Vagina (tissue), 2 donors: ENCODE measurements at regions not wholly inside any gene's neighbourhood (a gene's known extent, or its start where the extent isn't known, plus 50 kb on each side); places are given as distances from the start of the nearest gene placed in this dataset.

Experiments used
- DNase-seq, 2 donors: peaks; one replicate each; pipeline ENCODE4 v3.0.0-alpha.2; 2017; ENCODE audit errors: extremely low spot score in 2 of 2
- H3K27ac ChIP-seq: fragments of 200-600 bp; sonication (generic); one replicate; pipeline ENCODE4 v1.5.1; 2019
- H3K27me3 ChIP-seq: fragments of 200-600 bp; sonication (generic); one replicate; pipeline ENCODE4 v1.5.1; 2019
- H3K36me3 ChIP-seq, 2 donors: fragments of 200-600 bp; sonication (generic); one replicate each; pipeline ENCODE4 v1.5.1; 2017 to 2019
- H3K4me1 ChIP-seq: fragments of 200-600 bp; sonication (generic); one replicate; pipeline ENCODE4 v1.5.1; 2019
- H3K4me3 ChIP-seq, 2 donors: fragments of 200-600 bp; sonication (generic); 1 replicate in 1 of 2; 2 replicates in 1 of 2; pipeline ENCODE4 v1.5.1; 2016 to 2019
- H3K9me3 ChIP-seq: fragments of 200-600 bp; sonication (generic); one replicate; pipeline ENCODE4 v1.5.1; 2019
- POLR2A ChIP-seq, 2 donors: fragments of 450-650 bp; IDR thresholded peaks; one replicate each; pipeline ENCODE4 v1.6.1; 2017; ENCODE audit warnings: antibody characterized with exemption in 2 of 2, mild to moderate bottlenecking in 2 of 2, moderate library complexity in 2 of 2
- POLR2AphosphoS5 ChIP-seq, 2 donors: sonication (generic); formaldehyde crosslinking; IDR thresholded peaks; one replicate each; pipeline ENCODE4 v1.9.0; 2017; ENCODE audit warnings: antibody characterized with exemption in 2 of 2, mild to moderate bottlenecking in 2 of 2, low read depth in 1 of 2; ENCODE audit not compliant: insufficient read depth in 1 of 2
- intact Hi-C: fragments of 100-400 bp; cut with DNase I; formaldehyde crosslinking; loops from one replicate; pipeline ENCODE4 v1.15.1; 2023
- TF ChIP-seq, protein P1 (sequence below), 3 experiments: fragments of 450-650 bp in 2 of 3; fragments of 200-600 bp in 1 of 3; sonication (generic) in 1 of 3; IDR thresholded peaks; one replicate each; pipeline ENCODE4 v1.5.1; 2017 to 2019; ENCODE audit warnings: antibody characterized with exemption in 3 of 3, mild to moderate bottlenecking in 2 of 3, moderate library complexity in 2 of 3

DNA sequence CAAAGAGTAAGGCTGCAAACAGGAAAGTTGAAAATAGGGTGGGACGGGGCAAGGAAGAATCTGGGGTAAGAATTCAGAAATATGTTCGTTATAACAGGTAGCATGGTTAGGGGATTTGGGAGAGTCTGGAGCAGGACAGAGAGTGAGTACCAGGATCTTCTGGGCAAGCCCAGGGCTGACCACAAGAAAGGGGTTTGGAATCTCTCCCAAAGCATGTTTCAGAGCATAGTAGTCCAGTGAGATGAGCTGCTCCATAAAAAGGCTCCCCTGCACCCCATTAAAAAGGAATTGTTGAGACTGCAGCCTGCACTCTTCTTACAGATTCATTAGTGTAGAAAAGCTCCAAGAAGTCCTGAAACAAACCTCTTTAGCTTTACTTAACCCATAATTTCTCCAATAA lies 291.1 kb downstream of the MTX2 start:
- Histone ChIP-seq H3K4me1 (no peaks in the 10 kb centered on the region), H3K27ac (no peak overlapping the region), H3K9me3 (no peaks in the 10 kb centered on the region), H3K4me3 (no peak overlapping the region), H3K27me3 (no peaks in the 10 kb centered on the region), H3K36me3 (no peaks in the 10 kb centered on the region)
- TF ChIP-seq POLR2A (IDR thresholded peaks at IDR 0.05) (no peak), POLR2AphosphoS5 (IDR thresholded peaks at IDR 0.05; ENCODE audit: insufficient read depth in 1 of 2, low read depth in 1 of 2) (no peak)
- TF ChIP-seq, protein P1, sequence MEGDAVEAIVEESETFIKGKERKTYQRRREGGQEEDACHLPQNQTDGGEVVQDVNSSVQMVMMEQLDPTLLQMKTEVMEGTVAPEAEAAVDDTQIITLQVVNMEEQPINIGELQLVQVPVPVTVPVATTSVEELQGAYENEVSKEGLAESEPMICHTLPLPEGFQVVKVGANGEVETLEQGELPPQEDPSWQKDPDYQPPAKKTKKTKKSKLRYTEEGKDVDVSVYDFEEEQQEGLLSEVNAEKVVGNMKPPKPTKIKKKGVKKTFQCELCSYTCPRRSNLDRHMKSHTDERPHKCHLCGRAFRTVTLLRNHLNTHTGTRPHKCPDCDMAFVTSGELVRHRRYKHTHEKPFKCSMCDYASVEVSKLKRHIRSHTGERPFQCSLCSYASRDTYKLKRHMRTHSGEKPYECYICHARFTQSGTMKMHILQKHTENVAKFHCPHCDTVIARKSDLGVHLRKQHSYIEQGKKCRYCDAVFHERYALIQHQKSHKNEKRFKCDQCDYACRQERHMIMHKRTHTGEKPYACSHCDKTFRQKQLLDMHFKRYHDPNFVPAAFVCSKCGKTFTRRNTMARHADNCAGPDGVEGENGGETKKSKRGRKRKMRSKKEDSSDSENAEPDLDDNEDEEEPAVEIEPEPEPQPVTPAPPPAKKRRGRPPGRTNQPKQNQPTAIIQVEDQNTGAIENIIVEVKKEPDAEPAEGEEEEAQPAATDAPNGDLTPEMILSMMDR (IDR thresholded peaks at IDR 0.05) = no peak
- DNase-seq = no peak
- intact Hi-C loops = no loop called here

DNA sequence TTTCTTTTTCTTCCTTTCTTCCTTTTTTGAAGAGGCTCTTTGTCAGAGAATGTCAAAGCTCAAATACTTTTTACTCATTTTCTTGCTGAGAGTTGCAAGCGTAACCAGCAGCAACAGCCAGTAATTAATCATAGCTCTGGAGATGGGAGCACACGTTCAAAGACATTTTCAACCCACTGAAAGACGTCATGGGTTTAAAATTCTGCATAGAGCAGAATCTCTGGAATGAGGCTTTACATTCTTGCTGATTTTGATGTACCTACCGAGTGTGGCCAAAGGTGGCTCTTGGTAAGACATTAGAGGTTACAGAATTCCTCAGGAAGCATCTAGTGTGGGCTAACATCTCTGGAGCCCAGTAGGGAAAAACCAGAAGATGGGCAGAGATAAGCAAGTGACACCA lies 292.5 kb downstream of the MTX2 start:
- TF ChIP-seq POLR2AphosphoS5 (IDR thresholded peaks at IDR 0.05; ENCODE audit: insufficient read depth in 1 of 2, low read depth in 1 of 2) (no peak), POLR2A (IDR thresholded peaks at IDR 0.05) (no peak)
- TF ChIP-seq, protein P1 (IDR thresholded peaks at IDR 0.05) = no peak
- no peak overlapping the region for H3K27ac ChIP-seq
- no peaks in the 10 kb centered on the region for H3K9me3 ChIP-seq
- H3K36me3 ChIP-seq = no peaks in the 10 kb centered on the region
- H3K27me3 ChIP-seq = no peaks in the 10 kb centered on the region
- no peaks in the 10 kb centered on the region for H3K4me1 ChIP-seq
- intact Hi-C loops = no loop called here
- no peak for DNase-seq
- H3K4me3 ChIP-seq = no peak overlapping the region

DNA sequence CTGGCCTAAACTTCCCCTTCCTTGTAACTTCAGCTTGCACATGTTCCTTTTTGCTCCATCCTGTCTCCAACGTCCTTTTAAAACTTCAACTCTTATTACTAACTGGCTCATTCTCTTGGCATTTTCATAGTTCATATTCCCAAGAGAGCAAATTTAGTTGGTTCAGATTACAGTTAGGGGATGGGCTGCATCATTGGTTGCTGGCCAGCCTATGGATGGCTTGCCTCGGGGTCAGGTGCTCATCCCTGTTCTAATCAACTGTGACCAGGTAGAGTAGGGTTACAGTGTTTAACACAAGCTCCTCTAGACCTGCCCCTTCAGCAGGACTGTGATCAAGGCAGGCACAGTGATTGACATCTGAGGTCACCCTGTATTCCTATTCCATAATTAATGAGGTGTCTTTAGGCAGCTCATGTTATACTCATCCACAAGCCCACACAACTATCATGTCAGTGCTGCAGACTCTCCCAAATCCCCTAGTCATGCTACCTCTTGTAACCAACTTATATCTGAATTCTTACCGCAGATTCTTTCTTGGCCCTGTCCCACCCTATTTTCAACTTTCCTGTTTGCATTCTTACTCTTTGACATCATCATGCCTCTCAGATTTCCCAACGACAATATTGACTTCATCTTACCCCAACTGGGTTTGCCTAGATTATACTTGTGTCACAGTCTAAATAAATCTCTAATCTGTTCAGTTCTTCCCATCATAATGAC lies 293.3 kb downstream of the MTX2 start:
- no peaks in the 10 kb centered on the region for H3K4me1 ChIP-seq
- H3K36me3 ChIP-seq = no peaks in the 10 kb centered on the region
- intact Hi-C loops = no loop called here
- H3K27me3 ChIP-seq = no peaks in the 10 kb centered on the region
- no peaks in the 10 kb centered on the region for H3K9me3 ChIP-seq
- TF ChIP-seq, protein P1 (IDR thresholded peaks at IDR 0.05) = no peak
- TF ChIP-seq POLR2AphosphoS5 (IDR thresholded peaks at IDR 0.05; ENCODE audit: insufficient read depth in 1 of 2, low read depth in 1 of 2) = no peak
- no peak for TF ChIP-seq POLR2A (IDR thresholded peaks at IDR 0.05)
- H3K4me3 ChIP-seq = no peak overlapping the region
- no peak for DNase-seq
- no peak overlapping the region for H3K27ac ChIP-seq

DNA sequence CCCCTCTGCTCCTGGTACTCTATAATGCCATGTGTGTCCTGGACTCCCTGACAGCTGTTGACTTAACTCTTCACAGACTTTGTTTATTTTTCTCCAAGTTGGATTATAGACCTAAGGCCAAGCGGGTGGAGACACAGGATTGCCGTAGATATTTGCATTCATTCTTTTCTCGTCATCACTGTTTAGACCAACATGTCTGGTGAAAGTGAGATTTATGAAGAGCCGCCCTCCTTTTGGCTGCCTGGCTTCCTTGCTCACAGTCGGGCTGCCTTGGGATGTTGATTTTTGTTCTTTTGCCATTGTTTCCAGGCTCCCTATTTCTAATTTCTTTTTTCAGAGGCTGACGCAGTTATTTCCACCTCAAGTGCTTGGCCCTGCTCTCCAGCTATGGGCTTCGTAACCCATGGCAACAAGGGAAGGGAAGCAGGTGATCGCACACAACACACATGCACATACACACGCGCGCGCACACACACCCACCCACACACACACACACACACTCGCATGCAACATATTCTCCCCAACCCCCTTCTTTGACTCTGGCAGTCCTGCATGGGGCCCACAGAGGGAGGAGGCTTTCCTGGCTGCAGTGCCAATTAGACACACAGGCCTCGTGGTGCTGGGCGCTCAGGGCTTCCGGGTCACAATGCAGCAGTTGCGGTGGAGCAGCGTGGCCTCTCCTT lies 296.5 kb downstream of the MTX2 start:
- Histone ChIP-seq H3K4me1 (no peaks in the 10 kb centered on the region), H3K36me3 (no peaks in the 10 kb centered on the region), H3K9me3 (no peaks in the 10 kb centered on the region), H3K27ac (no peak overlapping the region), H3K27me3 (no peaks in the 10 kb centered on the region), H3K4me3 (no peak overlapping the region)
- DNase-seq = no peak
- intact Hi-C loops = no loop called here
- TF ChIP-seq, protein P1 (IDR thresholded peaks at IDR 0.05) = no peak
- TF ChIP-seq POLR2A (IDR thresholded peaks at IDR 0.05) = no peak
- TF ChIP-seq POLR2AphosphoS5 (IDR thresholded peaks at IDR 0.05; ENCODE audit: insufficient read depth in 1 of 2, low read depth in 1 of 2) = no peak

GRCh38 chr2:176566496-176566895 lies 297.3 kb downstream of the MTX2 start:
- TF ChIP-seq, protein P1 (IDR thresholded peaks at IDR 0.05) = no peak
- Histone ChIP-seq H3K4me3 (no peak overlapping the region), H3K27ac (no peak overlapping the region), H3K36me3 (no peaks in the 10 kb centered on the region), H3K9me3 (no peaks in the 10 kb centered on the region), H3K27me3 (no peaks in the 10 kb centered on the region), H3K4me1 (no peaks in the 10 kb centered on the region)
- intact Hi-C loops = no loop called here
- DNase-seq = no peak
